ENCODE measurements at regions not wholly inside any gene's neighbourhood (a gene's known extent, or its start where the extent isn't known, plus 50 kb on each side); places are given as distances from the start of the nearest gene placed in this dataset.
"Not testable (repeated sequence)": the region's sequence is repeated elsewhere in the genome, so short reads cannot be mapped to it uniquely, and the experiment has no call there.

GRCh38 chr11:29171360-29171950 is 845.4 kb downstream of the KCNA4 start:
- no peak for FAIRE-seq
- no peak for DNase-seq (ENCODE audit: low spot score)

- DNase-seq (ENCODE audit: low spot score) (no peak), FAIRE-seq (no peak)
Observed at GRCh38 chr11:29166306-29166705, 850.5 kb downstream of the KCNA4 start.

DNA sequence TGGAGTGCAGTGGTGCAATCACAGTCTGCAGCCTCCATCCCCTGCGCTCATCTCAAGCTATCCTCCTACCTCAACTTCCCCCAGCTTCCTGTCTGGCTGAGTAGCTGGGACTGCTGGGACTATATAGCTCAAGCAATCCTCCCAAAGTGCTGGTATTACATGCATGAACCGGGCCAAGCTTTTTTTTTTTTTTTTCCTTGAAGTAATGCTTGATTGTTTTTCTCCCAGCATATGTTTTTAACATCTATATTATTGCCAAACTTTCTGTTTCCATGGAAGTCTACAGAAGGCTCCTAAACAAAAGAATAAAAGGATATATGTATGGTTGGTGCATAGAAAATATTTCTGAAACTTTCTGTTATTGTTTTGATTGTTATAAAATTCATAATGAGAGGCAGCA is 853.6 kb downstream of the KCNA4 start:
- no peak for FAIRE-seq
- no peak for DNase-seq (ENCODE audit: low spot score)

DNA sequence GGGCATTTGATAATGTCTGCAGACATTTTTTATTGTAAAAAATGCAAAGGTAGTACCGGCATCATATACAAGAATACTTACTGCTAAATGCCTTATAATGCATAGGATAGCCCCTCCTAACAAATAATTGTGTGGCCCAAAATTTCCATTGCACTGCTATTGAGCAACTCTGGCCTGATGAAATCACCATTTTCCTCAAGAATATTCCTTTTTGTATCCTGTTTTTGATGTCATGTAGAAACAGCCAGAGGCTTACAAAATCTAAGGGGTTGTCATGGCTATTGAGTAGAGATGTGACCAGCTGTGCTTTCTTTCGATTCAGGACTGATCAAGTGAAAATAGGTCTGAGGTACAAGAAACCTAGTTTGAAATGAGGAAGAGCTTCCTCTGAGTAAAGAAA is 854.3 kb downstream of the KCNA4 start:
- DNase-seq (ENCODE audit: low spot score) (no peak), FAIRE-seq (no peak)

GRCh38 chr11:29161191-29161590 is 855.6 kb downstream of the KCNA4 start:
- no peak for FAIRE-seq
- no peak for DNase-seq (ENCODE audit: low spot score)

GRCh38 chr11:29159552-29160465 is 857.0 kb downstream of the KCNA4 start:
- FAIRE-seq (no peak), DNase-seq (ENCODE audit: low spot score) (peak; percentile 57)

DNA sequence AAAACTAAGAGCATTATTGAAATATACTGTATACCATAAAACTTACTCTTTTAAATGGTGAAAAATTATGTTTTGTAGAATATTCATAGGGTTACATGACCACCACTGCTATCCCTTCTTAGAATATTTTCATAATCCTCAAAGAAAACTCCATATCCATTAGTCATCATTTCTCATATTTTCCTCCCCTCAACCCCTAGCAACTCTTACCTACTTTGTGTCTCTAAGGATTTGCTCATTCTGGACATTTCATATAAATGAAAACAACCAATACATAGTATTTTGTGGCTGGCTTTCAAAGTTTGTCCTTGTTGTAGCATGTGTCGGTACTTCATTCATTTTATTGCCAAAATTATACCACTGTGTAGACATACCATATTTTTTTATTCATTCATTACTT is 863.8 kb downstream of the KCNA4 start:
- FAIRE-seq = no peak

DNA sequence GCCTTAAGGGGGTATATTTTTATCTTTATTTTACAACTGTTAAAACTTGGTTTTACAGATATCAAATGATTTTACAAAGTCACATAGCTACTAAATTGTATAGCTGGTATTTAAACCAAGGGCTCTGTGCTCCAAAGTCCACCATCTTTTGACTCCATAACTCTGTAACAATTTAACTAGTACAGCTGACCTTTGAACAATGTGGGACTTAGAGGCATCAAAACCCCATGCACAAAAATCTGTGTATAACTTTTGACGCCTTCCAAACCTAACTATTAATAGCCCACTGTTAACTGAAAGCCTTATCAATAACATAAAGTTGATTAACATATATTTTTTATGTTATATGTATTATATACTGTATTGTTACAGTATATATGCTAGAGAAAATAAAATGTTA is 874.3 kb downstream of the KCNA4 start:
- DNase-seq (ENCODE audit: low spot score) = not testable (repeated sequence)
- peak; percentile 41 for FAIRE-seq

More for the DNA sequence above, 863.8 kb downstream of the KCNA4 start:
- DNase-seq (ENCODE audit: low spot score) = no peak

- FAIRE-seq (no peak), DNase-seq (ENCODE audit: low spot score) (peak; percentile 28)
Observed at GRCh38 chr11:29135504-29135903, 881.3 kb downstream of the KCNA4 start.

- no peak for FAIRE-seq
- no peak for DNase-seq (ENCODE audit: low spot score)
Observed at GRCh38 chr11:29131055-29131454, 885.8 kb downstream of the KCNA4 start.

DNA sequence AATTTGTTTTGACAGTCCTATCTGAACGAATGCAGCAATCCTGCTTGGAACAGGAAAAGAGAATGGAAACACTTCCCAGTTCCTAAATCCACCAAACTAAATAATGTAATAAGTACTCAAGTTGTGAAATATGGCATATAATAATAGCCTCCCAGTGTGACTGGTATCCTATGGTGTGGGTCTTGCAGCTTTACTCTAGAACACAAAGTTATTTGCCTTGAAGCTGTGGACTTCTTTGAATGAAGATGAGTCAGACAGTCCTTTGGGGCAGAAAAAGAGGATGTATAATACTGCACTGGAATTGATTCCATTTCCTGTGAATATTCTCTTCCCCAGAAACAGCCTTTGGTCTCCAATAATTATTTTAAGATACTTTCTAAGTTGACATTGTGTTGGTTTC is 887.0 kb downstream of the KCNA4 start:
- DNase-seq (ENCODE audit: low spot score) (no peak), FAIRE-seq (no peak)

DNA sequence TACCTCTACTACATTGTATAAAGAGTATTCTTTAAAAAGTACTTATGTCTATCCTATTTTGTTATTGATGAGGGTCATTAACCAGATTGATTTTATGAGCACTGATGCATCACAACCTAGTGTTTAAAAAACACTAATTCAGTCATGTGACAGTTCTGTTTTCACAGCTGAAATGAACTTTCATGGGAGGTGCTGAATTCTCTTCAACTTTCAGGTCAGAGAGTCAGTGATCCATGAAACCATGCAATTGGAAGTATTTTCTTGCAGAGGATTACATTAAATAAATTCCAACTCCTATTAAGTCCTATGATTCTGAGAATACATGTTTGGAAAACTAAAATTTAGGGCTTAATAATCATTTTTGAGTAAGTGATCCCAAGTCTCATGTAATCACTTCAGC is 889.4 kb downstream of the KCNA4 start:
- DNase-seq (ENCODE audit: low spot score) = no peak
- FAIRE-seq = peak; percentile 71

DNA sequence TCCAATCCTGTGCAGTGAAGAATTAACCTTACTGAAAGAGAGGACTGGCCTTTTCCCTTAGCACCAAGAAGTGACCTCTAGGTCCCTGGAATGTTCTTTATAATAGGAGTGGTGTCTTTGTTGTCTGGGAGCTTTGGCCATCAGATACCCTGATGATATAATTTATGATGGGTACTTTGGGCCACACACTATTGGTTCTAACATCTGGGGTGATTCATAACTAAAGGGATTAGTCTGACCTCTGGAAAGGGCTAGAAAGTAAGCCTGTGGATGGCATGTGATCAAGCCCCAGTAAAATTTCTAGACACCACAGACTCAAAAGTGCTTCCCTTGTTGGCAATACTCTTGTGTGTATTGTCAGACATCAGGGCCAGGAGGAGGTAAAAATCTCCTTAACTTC is 891.2 kb downstream of the KCNA4 start:
- DNase-seq (ENCODE audit: low spot score) (no peak), FAIRE-seq (no peak)

- no peak for FAIRE-seq
- no peak for DNase-seq (ENCODE audit: low spot score)
Observed at GRCh38 chr11:29124470-29124869, 892.4 kb downstream of the KCNA4 start.

DNA sequence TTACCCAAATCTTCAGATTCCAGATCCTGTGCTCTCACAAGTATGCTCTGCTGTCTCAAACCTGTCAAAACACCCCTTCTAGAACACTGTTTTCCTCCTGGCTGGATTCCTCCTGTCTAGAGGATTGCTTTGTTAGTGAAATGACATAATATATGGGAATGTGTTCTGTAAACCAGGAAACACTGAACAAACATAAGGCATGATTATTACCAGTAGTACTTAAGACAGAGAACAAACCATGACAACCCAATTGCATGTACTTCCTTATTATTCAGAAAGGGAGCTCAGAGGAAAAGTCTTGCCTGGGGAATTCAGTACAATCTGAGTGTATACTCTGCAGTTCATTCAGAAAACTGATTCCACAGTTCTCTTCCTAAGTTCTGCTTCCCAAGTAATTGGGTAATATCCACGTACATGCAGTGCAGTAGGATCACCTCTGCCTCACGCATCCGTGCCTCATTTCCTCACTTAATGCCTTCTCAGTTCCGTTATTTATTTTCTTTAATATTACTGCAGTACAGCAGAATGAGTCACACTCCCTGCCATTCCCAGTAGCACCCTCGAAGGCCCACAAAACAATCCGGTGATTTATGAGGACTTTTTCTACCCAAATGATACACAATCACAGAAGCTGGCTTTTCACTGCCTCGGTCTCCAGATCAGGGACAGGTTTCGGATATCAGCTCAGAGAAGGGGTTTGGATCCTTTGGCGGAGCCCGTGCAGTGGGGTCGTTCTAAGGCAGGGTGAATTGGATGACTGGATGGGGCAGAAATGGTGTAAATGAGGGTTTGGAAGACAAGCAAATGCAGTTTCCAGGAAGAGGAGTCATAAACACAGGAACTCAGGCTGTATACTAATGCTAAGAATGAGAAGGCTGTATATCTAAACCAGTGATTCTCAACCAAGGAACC is 896.9 kb downstream of the KCNA4 start:
- DNase-seq (ENCODE audit: low spot score) = peak; percentile 27

DNA sequence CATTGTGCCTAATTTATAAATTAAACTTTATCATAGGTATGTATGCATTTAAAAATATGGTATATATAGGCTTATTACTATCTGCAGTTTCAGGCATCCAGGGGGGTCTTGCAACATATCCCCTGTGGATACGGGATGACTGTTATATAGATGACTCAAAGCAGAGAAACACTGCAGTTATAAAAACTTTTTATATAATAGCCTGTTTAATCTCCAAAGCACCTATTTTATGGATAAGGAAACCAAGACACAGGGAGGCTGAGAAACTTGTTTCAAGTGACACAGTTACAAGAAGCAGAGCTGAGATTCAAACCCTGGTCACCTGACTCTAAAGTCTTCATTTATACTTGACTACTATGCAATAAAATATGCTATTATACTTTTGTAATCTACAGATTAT is 897.7 kb downstream of the KCNA4 start:
- FAIRE-seq = no peak

More for the DNA sequence above, 896.9 kb downstream of the KCNA4 start:
- no peak for FAIRE-seq

DNA sequence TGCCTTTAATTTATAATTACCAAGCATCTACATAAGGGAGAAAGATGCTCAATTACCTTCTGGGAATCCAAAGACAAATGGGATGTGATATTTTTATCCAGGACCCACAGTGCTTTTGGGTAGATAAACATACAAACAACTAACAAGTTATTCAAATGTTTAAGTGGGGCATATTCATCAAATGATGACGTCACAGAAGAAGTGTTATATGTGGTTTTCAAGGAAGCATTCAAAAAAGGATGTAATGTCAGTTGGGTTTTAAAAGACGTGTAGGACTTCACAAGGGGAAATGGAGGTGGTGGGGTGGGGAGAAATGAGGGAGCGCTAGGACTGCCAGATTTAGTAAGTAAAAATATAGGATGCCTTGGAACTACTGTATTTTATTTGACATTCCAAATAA is 915.9 kb downstream of the KCNA4 start:
- no peak for FAIRE-seq
- DNase-seq (ENCODE audit: low spot score) = no peak

More for the DNA sequence above, 897.7 kb downstream of the KCNA4 start:
- DNase-seq (ENCODE audit: low spot score) = no peak

GRCh38 chr11:29095821-29096220 is 921.0 kb downstream of the KCNA4 start:
- FAIRE-seq = no peak

DNA sequence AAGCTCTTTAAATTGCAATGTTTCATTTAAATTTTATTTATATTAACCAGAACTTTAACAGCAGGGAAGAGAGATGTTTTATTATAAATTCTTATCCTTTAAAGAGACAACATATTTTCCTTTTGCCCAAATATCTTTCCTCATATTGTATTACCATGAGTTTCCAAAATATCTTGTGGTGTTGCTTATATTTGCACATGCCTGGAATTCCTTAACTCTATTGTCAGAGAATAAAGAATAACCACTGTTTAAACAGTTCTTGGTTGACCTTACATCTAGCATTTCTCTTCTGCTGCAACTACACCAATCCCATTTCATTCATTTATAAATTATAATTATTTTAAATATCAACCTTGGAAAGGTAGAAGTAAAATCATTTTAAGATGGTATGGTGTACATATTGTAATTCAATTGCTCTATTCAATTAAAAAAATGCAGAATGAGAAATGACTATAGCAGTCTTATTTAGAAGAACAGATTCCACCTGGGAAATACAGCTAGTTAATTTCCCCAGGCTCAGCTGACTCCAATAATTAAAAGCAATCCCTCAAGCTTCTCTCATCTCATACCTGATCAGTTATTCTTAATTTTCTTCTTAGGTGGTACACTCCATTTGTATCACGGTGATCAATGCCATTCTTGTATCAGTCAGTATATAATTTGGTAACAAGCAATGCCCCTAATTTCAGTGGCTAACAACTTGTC is 923.3 kb downstream of the KCNA4 start:
- DNase-seq (ENCODE audit: low spot score) = peak; percentile 57
- FAIRE-seq = peak; percentile 78

More at GRCh38 chr11:29095821-29096220, 921.0 kb downstream of the KCNA4 start:
- no peak for DNase-seq (ENCODE audit: low spot score)

DNA sequence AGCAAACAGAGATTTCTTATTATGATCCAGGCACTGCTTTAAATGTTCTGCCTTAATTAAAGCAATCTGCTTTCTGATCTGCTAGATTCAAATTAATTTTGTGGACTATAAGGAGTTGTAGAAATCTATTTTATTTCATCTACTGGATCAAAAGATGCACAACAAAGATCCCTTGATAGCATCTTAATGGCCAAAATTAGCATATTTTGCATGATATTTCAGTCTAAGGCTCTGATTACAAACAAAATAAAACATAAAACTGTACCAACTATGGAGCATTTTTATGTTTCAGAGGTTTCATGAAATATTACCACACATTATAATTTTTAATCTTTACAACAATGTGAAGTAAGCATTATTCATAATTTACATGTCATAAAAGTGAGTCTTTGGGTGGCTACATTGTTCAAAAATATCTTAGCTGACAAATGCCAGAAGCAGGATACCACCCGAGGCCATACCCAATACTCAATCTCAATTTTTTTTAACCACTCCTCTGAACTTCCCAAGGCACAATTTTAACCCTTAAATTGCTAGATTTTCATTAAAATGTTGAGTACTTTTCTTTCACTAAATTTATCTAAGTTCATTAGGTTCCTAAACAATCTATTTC is 929.5 kb downstream of the KCNA4 start:
- no peak for DNase-seq (ENCODE audit: low spot score)
- FAIRE-seq = no peak

DNA sequence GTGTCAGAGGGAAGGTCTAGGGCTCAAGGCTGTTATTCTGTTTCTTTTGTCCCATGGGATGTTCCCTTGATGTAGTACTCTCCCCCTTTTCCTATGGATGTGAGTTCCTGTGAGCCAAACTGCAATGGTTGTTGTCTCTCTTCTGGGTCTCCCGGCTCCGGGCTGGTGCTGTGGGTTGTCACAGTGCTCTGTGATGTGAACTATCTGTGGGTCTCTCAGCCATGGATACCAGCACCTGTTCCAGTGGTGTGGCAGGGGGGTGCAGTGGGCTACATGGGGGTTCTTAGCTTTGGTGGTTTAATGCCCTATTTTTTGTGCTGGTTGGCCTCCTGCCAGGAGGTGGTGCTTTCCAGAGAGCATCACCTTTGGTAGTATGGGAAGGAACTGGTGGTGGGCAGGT is 941.1 kb downstream of the KCNA4 start:
- DNase-seq (ENCODE audit: low spot score) (no peak), FAIRE-seq (no peak)
